Heart right ventricle (tissue), 16 donors: ENCODE measurements at regions not wholly inside any gene's neighbourhood (a gene's known extent, or its start where the extent isn't known, plus 50 kb on each side); places are given as distances from the start of the nearest gene placed in this dataset.

Experiments used
- ATAC-seq, 8 donors: fragments of 200-7000 bp; cut with Tn5 transposase; one replicate each; pipeline ENCODE4 v1.9.1; 2020; ENCODE audit warnings: mild to moderate bottlenecking in 8 of 8, moderate library complexity in 8 of 8, moderate number of reproducible peaks in 1 of 8
- DNase-seq, 2 donors: peaks; one replicate each; pipeline ENCODE4 v3.0.0-alpha.2; 2020
- H3K27ac ChIP-seq, 10 donors: fragments of 200-600 bp; sonication (generic) in 2 of 10; one replicate each; pipeline versions ENCODE4 v1.5.0 to v1.8.0; 2020 to 2022; ENCODE audit warnings: mild to moderate bottlenecking in 3 of 10
- H3K27me3 ChIP-seq, 7 donors: fragments of 200-600 bp; one replicate each; pipeline ENCODE4 v1.8.0; 2021 to 2022; ENCODE audit warnings: mild to moderate bottlenecking in 2 of 7
- H3K36me3 ChIP-seq, 9 donors: fragments of 200-600 bp; sonication (generic) in 1 of 9; one replicate each; pipeline versions ENCODE4 v1.5.0 to v1.8.0; 2020 to 2022; ENCODE audit warnings: mild to moderate bottlenecking in 2 of 9
- H3K4me1 ChIP-seq, 9 donors: fragments of 200-600 bp; sonication (generic) in 1 of 9; one replicate each; pipeline versions ENCODE4 v1.5.0 to v1.8.0; 2020 to 2022; ENCODE audit warnings: mild to moderate bottlenecking in 4 of 9
- H3K4me3 ChIP-seq, 10 donors: fragments of 200-600 bp; sonication (generic) in 2 of 10; one replicate each; pipeline versions ENCODE4 v1.5.0 to v1.8.0; 2020 to 2022; ENCODE audit warnings: mild to moderate bottlenecking in 7 of 10, moderate library complexity in 2 of 10
- H3K9me3 ChIP-seq, 11 donors: fragments of 200-600 bp in 10 of 11; sonication (generic) in 2 of 11; one replicate each; pipeline versions ENCODE4 v1.5.0 to v1.8.0; 2013 to 2022; ENCODE audit warnings: mild to moderate bottlenecking in 2 of 11, control low read depth in 1 of 11, moderate library complexity in 1 of 11
- WGBS, 2 donors: extraction: QIAGEN DNeasy Blood & Tissue Kit; methylation state at CpG; one replicate each; pipeline ENCODE4 v1.1.7; 2013; ENCODE audit warnings: inconsistent platforms in 1 of 2; 5-methylcytosine and 5-hydroxymethylcytosine counted together
- intact Hi-C, 10 donors: fragments of 100-400 bp; cut with DNase I; formaldehyde crosslinking; loops; one replicate each; pipeline versions ENCODE4 v1.11.1 to v1.14.2; 2022
- TF ChIP-seq, protein P1 (sequence below), 9 donors: fragments of 200-600 bp; sonication (generic) in 2 of 9; IDR thresholded peaks; one replicate each; pipeline versions ENCODE4 v1.5.0 to v1.8.0; 2021 to 2022; ENCODE audit warnings: antibody characterized with exemption in 9 of 9, mild to moderate bottlenecking in 5 of 9, moderate library complexity in 1 of 9
- donor health status: Arrhythmogenic right ventricular cardiomyopathy.
- donor health status: ischemic (EF 13 %, LVEDD 7.1; RV severe dilation, severe dysfunction).
- donor health status: healthy with polysubstance abuse.
- donor health status: DM: no; HTN: yes; CAD: no.
- donor health status: DM: no; HTN: no; CAD: no.
- donor health status: ischemic (EF 25% LVEDD 6.9; RV normal size, moderate dysfunction).
- donor health status: ischemic (EF 25% LVEDD 5.7; RV mildly dilated, moderate dysfunction).
- donor health status: healthy.
- donor health status: DM: yes; HTN: yes; CAD: no.
- donor health status: Ischemic cardiomyopathy.
- donor health status: ischemic (EF 35%, LVEDD 5.7; RV mildly dilated, moderate dysfunction).
- donor health status: nonischemic (EF 11% LVEDD 7.7; RV severe dilation, severe dysfunction).
- donor health status: DM: yes; HTN: yes; CAD: no.
- donor health status: PGD.
- donor health status: ischemic (EF 29% LVEDD 5.4; RV normal size, mild dysfunction).
- donor health status: nonischemic (EF 23%, LVEDD 6.1; RV moderate dilation, normal function).

DNA sequence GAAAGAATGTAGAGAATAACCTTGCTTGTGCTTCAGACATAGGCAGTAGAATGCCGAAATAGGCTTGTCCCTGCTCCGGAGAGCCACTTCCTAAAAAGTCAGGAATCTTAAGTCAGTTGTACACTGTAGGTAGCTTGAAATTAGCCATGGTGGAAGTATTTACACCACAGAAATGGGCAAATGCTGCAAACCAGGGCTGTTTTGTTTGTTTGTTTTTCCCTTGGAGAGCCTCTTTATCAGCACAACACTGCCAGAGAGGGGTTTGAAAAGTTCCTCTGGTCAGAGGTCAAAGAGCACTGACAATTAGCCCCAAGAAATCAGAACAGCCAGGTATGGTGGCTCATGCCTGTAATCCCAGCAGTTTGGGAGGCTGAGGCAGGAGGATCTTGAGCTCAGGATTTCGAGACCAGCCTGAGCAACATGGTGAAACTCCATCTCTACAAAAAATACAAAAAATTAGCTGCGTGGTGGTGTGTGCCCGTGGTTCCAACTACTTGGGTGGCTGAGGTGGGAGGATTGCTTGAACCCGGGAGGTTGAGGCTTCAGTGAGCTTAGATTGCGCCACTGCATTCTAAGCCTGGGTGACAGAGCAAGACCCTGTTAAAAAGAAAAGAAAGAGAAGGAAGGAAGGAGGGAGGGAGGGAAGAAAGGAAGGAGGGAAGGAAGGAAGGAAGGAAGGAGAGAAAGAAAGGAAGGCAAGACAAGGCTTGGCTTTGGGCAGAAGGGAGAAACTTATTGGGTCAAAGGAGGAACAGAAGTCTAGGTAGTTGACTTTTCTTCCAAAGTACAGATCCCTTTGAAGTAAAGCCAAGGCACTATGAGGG, 61.0 kb upstream of the ZMYND8 start:
- Histone ChIP-seq H3K27ac (peak overlapping the region in 2 of 10 donors; percentile 7 to 89), H3K36me3 (no peaks in the 10 kb centered on the region), H3K4me3 (no peak overlapping the region), H3K4me1 (peaks cover 0 to 50% (median 18%) of the 10 kb centered on the region in 9 donors), H3K9me3 (no peaks in the 10 kb centered on the region), H3K27me3 (no peaks in the 10 kb centered on the region)
- no peak for DNase-seq
- TF ChIP-seq, protein P1, sequence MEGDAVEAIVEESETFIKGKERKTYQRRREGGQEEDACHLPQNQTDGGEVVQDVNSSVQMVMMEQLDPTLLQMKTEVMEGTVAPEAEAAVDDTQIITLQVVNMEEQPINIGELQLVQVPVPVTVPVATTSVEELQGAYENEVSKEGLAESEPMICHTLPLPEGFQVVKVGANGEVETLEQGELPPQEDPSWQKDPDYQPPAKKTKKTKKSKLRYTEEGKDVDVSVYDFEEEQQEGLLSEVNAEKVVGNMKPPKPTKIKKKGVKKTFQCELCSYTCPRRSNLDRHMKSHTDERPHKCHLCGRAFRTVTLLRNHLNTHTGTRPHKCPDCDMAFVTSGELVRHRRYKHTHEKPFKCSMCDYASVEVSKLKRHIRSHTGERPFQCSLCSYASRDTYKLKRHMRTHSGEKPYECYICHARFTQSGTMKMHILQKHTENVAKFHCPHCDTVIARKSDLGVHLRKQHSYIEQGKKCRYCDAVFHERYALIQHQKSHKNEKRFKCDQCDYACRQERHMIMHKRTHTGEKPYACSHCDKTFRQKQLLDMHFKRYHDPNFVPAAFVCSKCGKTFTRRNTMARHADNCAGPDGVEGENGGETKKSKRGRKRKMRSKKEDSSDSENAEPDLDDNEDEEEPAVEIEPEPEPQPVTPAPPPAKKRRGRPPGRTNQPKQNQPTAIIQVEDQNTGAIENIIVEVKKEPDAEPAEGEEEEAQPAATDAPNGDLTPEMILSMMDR (IDR thresholded peaks at IDR 0.05) = no peak
- intact Hi-C loops = loop anchor here in 4 of 10 donors (5.0 to 10.0 kb wide), 4 partner anchors 35 to 87 kb away; partner anchors contain the start of gene NCOA3 (in 2 of the 4)
- 92 to 94% methylated on average over 7 of the region's 7 CpGs for WGBS, 2 donors
- ATAC-seq = no peak

DNA sequence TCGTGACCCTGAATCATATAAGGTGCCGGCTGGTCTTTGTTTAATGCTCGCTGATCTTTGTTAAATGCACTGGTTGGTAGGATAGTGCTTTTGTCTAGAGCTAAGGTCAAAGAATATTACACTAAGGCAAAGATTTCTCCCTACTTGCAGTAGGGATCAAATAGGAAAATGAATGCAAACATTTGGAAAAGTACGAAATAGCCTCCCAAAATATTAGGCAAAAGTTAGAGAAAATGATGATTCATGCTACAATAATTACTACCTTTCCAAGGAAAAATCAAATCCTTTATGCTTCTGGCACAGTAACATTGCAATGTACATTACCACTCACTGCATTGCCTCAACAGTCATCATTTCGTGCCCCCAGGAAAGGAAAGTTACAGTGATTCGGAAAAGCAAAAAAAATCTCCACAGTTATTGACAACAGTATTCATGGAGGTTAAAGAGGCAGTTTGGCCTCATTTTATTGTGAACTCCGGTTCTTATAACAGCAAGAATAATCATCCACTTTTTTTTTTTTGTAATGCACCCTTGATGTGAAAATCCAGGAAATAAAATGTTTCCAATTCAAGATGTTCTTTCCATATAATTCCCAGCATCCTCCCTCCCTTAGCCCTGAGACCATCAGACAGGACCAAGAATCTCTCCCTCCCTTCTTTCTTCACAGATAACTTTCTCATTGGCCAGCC, 61.7 kb upstream of the ZMYND8 start:
- ATAC-seq (no peak), DNase-seq (no peak)
- no peak overlapping the region for H3K4me3 ChIP-seq
- H3K27me3 ChIP-seq = no peaks in the 10 kb centered on the region
- H3K27ac ChIP-seq = peak overlapping the region in 1 of 10 donors; percentile 7
- TF ChIP-seq, protein P1 (IDR thresholded peaks at IDR 0.05) = no peak
- peaks cover 0 to 43% (median 16%) of the 10 kb centered on the region in 9 donors for H3K4me1 ChIP-seq
- H3K36me3 ChIP-seq = no peaks in the 10 kb centered on the region
- 69 to 76% methylated on average over 7 of the region's 7 CpGs for WGBS, 2 donors
- no peaks in the 10 kb centered on the region for H3K9me3 ChIP-seq
- intact Hi-C loops = loop anchor here in 4 of 10 donors (5.0 to 10.0 kb wide), 4 partner anchors 34 to 87 kb away; partner anchors contain the start of gene NCOA3 (in 2 of the 4)

DNA sequence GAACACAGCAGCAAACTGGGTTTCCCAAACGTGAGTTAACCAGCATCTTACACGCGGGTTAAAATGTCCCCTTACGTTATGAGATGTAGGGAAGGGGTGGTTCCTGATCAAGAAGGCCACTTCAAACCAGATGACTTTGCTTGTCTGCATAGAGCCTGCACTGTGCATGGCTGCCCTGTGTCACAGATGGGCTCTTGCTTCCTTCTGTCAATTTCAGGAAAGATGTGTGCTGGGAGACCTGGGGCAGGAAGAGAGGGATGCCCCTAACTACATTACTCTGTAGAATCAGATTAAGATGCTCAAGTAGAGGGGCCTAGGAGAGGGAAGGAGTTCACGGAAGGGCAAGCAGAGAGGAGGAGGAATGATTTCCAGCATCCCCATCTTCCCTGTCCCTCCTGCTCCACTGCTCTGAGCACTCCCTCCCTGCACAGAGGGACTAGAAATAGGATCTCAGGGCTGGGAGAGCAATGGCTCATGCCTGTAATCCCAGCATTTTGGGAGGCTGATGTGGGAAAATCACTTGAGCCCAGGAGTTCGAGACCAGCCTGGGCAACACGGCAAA, 63.5 kb upstream of the ZMYND8 start:
- 89 to 90% methylated on average over 7 of the region's 7 CpGs for WGBS, 2 donors
- ATAC-seq = no peak
- H3K4me1 ChIP-seq = peaks cover 0 to 35% (median 7%) of the 10 kb centered on the region in 9 donors

More for the DNA sequence above, 63.5 kb upstream of the ZMYND8 start:
- TF ChIP-seq, protein P1 (IDR thresholded peaks at IDR 0.05) = no peak
- Histone ChIP-seq H3K4me3 (no peak overlapping the region), H3K27me3 (no peaks in the 10 kb centered on the region), H3K9me3 (no peaks in the 10 kb centered on the region), H3K36me3 (no peaks in the 10 kb centered on the region), H3K27ac (no peak overlapping the region)
- intact Hi-C loops = loop anchor here in 4 of 10 donors (5.0 to 10.0 kb wide), 4 partner anchors 32 to 85 kb away; partner anchors contain the start of gene NCOA3 (in 2 of the 4)
- DNase-seq = no peak
